HL-60 (cell line): ENCODE measurements at regions not wholly inside any gene's neighbourhood (a gene's known extent, or its start where the extent isn't known, plus 50 kb on each side); places are given as distances from the start of the nearest gene placed in this dataset.

ENCODE experiments used
- DNase-seq, 2 experiments: peaks; one replicate each; pipeline ENCODE4 v3.0.0-alpha.2; 2010 to 2020; ENCODE audit warnings: low read depth in 1 of 2, low spot score in 1 of 2
- H3K27ac ChIP-seq: fragments of 250-450 bp; sonication (Bioruptor Pico); replicated peaks from 2 replicates; pipeline ENCODE4 v1.5.1; 2020; ENCODE audit warnings: mild to moderate bottlenecking, moderate library complexity
- H3K27me3 ChIP-seq: fragments of 250-450 bp; sonication (Bioruptor Pico); 2 replicates; pipeline ENCODE4 v1.5.1; 2021; ENCODE audit warnings: mild to moderate bottlenecking, moderate library complexity; ENCODE audit not compliant: insufficient read depth, poor library complexity, severe bottlenecking
- H3K4me3 ChIP-seq: replicated peaks from 2 replicates; pipeline ENCODE4 v1.5.1; 2011; ENCODE audit warnings: mild to moderate bottlenecking, control low read depth, low read length; ENCODE audit not compliant: insufficient read depth
- CTCF ChIP-seq: IDR thresholded peaks from one replicate; pipeline ENCODE4 v1.5.1; 2011; ENCODE audit warnings: low read length, control low read depth, inconsistent platforms; ENCODE audit not compliant: insufficient read depth
- GABPA ChIP-seq: IDR thresholded peaks from 2 replicates; pipeline ENCODE4 v1.6.1; 2012; ENCODE audit warnings: low read depth
- POLR2AphosphoS5 ChIP-seq: IDR thresholded peaks from 2 replicates; pipeline ENCODE4 v1.6.1; 2012; ENCODE audit warnings: low read depth
- REST ChIP-seq: IDR thresholded peaks from 2 replicates; pipeline ENCODE4 v1.6.1; 2012; ENCODE audit warnings: low read depth; ENCODE audit not compliant: insufficient replicate concordance
- SPI1 ChIP-seq: IDR thresholded peaks from 2 replicates; pipeline ENCODE4 v1.6.1; 2012; ENCODE audit warnings: low read depth, mild to moderate bottlenecking, borderline replicate concordance

GRCh38 chr10:20668985-20669384 lies 228.1 kb downstream of the NEBL start:
- Histone ChIP-seq H3K27ac (no peak overlapping the region), H3K27me3 (no peaks in the 10 kb centered on the region), H3K4me3 (no peak overlapping the region)
- TF ChIP-seq POLR2AphosphoS5: no peak
- no peak for TF ChIP-seq GABPA
- no peak for TF ChIP-seq CTCF
- no peak for TF ChIP-seq SPI1
- TF ChIP-seq REST: no peak
- DNase-seq: no peak

GRCh38 chr10:20662742-20663141 lies 234.4 kb downstream of the NEBL start:
- Histone ChIP-seq H3K27ac (no peak overlapping the region), H3K27me3 (no peaks in the 10 kb centered on the region), H3K4me3 (no peak overlapping the region)
- TF ChIP-seq POLR2AphosphoS5: no peak
- no peak for TF ChIP-seq SPI1
- TF ChIP-seq GABPA: no peak
- TF ChIP-seq CTCF: no peak
- no peak for TF ChIP-seq REST
- no peak for DNase-seq

GRCh38 chr10:20659225-20659624 lies 237.9 kb downstream of the NEBL start:
- no peak for TF ChIP-seq POLR2AphosphoS5
- TF ChIP-seq REST: no peak
- TF ChIP-seq GABPA: no peak
- Histone ChIP-seq H3K27ac (no peak overlapping the region), H3K27me3 (no peaks in the 10 kb centered on the region), H3K4me3 (no peak overlapping the region)
- no peak for DNase-seq

- no peak for TF ChIP-seq CTCF
- no peak for TF ChIP-seq SPI1
- no peak for TF ChIP-seq POLR2AphosphoS5
- no peak for TF ChIP-seq GABPA
- no peak for TF ChIP-seq REST
- no peak for DNase-seq
- Histone ChIP-seq H3K27me3 (no peaks in the 10 kb centered on the region), H3K4me3 (no peak overlapping the region), H3K27ac (no peak overlapping the region)
Measured at GRCh38 chr10:20658158-20658557, 239.0 kb downstream of the NEBL start.
